NCI-H1694 (cell line): ENCODE measurements at regions not wholly inside any gene's neighbourhood (a gene's known extent, or its start where the extent isn't known, plus 50 kb on each side); places are given as distances from the start of the nearest gene placed in this dataset.

ENCODE experiments used
- DNase-seq: peaks from one replicate; lab custom pipeline; 2025; lab: John Stamatoyannopoulos, UW

DNA sequence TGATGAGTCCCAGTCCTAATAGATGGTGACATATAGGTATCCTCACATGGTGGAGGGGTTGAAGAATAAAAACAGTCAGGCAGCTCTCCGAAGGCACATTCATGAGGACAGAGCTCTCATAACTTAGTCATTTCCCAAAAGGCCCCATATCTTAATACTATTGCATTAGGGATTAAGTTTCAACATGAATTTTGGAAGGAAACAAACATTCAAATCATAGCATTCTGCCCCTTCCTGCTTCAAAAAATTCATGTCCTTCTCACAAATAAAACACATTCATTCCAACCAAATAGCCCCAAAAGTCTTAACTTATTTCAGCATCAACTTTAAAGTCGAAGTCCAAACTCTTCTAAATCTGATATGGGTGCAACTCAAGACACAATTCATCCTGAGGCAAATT lies 277.2 kb upstream of the NR4A3 start:
- DNase-seq, result no peak

DNA sequence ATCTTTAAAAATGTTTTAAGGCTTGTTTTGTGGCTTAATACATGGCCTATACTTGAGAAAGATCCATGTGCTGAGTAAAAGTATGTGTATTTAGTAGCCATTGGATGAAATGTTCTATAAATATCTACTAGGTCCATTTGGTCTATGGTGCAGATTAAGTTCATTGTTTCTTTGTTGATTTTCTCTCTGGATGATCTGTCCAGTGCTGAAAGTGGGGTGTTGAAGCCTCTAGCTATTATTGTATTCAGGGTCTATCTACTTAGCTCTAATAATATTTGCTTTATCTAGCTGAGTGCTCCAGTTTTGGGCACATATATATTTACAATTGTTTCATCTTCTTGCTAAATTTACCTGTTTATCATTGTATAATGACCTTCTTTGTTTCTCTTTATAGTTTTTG lies 272.2 kb upstream of the NR4A3 start:
- DNase-seq, result no peak

DNA sequence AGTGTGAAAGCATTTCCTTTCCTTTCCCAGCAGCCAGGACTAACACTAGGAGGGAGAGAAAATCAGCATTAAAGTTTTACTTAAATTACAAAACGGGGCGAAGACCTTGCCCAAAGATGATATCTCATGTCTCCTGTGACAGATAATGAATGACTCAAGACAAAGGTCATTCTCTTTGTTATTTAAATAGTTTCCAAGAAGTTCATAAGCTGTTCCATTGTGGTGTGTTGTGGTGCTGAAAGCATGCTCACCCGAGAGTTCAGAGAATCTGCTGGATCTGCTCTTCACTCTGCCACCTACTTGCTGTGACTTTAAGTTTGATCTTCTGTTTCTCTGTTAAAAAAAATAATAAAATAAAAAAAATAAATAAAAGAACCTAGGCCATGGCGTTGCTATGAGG lies 265.9 kb upstream of the NR4A3 start:
- no peak for DNase-seq

DNA sequence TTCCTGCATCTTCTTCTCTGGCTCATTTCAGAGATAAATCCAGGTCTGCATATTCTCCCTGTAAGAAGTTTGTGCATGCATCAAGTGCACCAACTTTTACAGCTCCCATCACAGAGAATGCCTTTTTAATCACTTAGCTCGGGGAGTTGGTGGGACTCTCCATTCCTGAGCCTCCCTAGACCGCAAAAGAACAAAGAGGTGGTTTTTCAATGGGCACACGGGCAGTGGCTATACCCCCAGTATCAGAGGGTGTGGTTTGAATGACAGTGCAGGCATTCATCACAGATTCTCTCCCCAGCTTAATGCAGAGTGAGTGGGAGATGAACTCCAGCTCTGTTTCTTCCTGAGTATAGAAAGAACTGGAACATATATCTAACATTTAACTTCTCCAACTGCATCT lies 264.7 kb upstream of the NR4A3 start:
- no peak for DNase-seq

DNA sequence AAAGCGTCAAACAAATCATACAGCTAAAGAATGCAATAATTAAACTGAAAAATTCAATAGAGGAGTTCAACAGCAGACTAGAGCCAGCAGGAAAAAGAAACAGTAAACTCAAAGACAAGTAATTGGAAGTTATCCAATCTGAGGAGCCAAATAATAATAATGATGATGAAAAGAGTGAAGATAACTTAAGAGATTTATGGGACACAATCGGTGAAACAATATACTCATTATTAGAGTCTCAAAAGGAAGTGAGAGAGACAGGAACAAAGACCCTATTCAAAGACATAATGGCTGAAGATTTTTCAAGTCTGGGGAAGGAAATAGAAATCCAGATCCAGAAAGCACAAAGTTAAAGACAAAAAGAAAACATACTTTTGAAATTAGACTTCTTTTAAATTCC lies 263.9 kb upstream of the NR4A3 start:
- no peak for DNase-seq

DNA sequence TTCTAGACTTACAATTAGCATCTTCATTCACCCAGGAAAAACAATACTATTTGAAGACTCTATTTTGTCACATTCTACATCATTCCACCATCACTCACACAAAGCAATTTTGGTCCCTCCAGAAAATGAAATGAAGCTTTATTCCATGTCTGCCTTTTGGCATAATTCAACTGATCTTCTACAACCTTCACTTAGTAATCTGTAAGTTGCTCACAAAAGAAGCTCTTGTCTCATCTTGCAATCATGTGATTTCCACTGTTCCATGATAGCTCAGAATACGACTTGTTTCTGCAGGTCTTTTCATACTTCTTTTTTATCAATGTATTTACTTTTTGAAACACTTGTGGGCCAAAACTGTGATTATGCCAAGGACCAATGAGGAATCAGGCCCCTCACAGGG lies 261.9 kb upstream of the NR4A3 start:
- DNase-seq, result no peak

DNA sequence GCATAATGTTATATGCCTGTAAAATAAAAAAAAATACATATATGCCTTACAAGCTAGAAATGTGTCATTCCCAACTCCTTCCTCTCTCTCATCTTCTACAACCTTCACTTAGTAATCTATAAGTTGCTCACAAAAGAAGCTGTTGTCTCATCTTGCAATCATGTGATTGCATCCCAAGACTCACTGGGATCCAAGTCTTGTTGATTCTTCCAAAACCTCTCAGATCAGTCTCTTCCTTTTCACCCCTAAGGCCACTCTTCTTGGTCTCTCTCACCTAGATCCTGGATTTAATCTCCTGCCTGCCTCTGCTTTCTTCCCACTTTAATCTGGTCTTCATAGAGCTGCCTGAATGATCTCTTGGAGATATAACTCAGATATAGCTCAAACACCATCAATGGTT lies 261.1 kb upstream of the NR4A3 start:
- no peak for DNase-seq

DNA sequence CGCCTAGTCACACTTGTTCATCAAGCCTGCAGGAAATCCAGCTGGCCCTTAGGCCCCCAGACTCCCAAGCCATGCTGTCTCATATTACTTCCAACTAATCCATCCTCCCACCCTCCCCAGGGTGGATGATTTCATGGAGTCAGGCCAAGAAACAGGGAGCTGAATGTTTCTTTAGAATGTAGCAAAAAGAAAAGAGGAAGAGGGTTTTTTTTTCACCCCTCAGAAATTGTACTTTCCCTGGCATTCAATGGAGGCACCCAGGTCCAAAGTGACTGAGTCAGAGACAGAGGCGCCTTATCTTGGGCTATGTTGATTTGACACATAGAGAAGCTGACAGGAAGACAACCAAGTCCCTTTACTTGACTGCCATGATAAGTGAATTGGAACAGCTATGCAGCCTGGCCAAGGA lies 260.2 kb upstream of the NR4A3 start:
- no peak for DNase-seq

DNA sequence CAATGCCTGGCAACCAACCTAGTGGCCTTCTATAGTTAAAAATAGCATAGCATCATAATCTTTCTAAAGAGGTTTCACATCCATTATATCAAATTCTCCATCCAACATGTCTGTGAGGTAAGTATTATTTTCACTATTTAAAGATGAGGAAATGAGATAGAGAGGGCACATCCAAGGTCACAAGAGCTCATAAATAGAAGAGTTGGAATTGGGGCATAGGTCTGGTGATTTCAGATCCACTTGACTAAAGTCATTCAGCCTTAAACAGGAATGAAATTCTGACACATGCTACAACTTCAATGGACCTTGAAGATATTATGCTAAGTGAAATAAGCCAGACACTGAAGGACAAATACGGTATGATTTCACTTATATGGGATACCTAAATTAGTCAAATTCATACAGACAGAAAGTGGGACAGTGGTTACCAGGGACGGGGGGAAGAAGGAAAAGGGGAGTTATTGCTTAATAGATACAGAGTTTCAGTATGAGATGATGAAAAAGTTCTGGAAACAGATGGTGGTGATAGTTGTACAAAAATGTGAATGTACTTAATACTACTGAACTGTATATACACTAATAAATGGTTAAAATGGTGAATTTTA lies 259.6 kb upstream of the NR4A3 start:
- DNase-seq, result no peak

DNA sequence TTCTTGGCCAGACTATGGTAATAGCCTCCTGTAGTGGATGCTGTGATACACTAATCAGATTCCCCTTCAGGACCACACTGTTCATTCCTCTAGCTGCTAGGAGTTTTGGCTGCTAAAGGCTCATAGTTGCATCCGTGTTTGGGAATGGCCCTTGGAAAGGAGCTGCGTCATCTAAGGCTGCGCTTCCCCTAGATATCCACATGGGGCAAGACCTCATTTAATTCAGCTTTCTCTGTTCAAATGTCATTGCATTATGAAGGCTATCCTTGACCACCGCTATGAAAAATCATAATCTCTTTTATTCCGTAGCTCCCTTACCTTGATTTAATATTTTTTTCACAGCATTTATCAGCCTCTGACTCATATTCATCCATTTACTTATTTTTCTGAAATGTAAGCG lies 258.3 kb upstream of the NR4A3 start:
- no peak for DNase-seq

DNA sequence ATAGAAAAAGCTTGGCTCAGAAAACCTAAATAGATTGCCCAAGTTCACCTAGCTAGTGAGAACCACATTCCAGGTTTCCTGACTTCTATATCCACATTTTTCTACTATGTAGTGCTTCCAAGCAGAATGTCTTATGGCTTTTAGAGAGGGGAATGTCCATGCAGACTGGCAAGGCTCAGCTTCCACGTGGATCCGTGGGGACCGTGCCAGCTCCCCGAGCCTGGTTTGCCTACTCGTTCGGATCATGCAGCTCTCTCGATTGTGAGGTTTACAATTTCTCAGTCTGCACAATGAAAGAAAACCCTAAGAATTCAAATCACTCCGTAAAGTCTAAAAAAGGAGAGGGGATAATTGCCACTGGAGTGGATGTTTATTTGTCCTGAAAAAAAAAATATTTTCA lies 256.5 kb upstream of the NR4A3 start:
- no peak for DNase-seq

DNA sequence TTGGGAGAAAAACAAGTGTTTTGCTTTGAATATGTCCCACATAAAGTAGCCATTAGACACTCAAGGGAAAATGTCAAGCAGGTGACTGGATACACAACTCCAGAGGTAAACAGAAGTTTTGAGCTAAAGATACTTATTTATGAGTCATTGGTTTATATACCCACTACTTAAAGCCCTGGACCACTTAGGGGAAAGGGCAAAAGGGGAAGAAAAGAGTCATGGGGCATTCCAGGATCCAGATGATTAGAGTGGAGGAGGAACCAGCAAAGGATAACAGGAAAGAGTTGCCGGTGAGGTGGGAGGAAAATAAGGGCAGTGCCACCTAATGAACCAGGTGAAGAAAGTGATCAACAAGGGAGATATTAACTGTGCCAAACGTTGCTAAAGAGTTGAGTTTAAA lies 254.2 kb upstream of the NR4A3 start:
- DNase-seq, result no peak

DNA sequence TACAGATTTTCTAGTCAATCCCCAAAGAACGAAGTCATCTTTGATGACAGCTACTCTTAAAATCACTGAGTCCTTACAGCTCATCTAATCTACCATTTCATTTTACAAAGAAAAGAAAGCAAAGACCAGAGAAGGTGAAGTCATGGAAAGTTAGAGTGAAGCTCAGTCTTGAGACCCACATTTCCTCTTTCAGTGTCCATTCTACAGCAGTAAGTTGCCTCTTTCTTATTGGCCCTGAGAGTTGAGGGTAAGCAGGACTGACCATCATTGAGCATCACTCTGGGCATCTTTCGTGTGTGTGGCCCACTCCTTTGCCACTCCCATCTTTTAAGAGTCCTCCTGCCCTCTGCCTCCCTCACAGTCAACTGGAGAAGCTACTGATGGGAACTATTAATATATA lies 251.8 kb upstream of the NR4A3 start:
- no peak for DNase-seq

DNA sequence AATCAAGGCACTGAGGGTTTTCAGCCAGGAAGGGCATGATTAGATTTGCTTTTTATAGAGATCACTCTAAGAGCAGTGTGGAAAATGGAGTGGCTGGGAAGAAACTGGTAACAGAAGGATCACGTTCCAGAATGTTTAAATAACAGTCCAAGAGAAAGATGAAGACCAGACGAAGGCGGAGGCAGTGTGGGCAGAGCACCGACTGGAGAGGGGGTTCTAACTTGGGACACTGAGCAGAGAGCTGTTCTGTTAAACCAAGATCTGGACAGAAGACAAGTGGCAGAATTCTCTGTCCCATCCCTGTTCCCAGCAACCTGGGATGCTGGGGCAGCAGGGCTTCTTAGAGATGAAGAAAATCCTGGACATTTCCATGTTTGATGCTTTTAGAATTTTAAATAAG lies 249.1 kb upstream of the NR4A3 start:
- DNase-seq, result no peak

DNA sequence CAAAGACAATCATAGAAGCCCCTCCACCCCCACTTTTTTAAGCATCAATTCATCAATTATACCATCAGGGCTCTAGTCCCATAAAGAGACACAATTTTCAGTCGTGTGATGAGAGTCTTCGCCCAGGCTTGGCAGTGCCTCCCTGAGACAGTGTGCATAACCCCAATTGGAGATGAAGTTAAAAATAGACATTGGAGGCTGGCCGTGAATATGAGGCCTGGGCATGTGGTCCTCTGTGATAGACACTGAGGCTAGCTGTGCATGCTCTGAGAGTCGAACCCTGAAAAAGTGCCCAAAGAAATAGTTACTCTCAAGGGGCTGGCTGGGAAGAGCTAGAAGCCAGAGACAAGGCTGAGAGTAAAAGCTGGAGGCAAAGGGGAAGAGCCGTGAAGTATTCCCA lies 248.6 kb upstream of the NR4A3 start:
- DNase-seq, result no peak

DNA sequence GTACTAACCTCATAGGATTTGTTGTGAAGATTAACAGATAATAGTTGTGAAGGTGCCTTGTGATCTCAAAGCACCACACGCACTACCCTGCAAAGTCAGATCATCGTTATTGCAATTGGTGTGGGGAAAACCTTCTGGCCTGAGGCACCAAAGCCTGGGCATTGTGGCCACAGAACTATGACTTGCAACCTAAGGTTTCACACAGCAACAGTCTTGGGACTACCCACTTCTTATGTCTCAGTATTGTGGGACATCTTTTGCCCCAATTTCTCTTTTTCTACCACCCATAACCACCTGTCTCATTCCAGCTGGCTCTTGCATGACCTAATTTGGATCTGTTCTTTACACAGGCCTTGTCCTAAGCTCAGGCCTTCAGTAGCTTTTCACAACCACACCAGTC lies 247.8 kb upstream of the NR4A3 start:
- DNase-seq, result no peak

DNA sequence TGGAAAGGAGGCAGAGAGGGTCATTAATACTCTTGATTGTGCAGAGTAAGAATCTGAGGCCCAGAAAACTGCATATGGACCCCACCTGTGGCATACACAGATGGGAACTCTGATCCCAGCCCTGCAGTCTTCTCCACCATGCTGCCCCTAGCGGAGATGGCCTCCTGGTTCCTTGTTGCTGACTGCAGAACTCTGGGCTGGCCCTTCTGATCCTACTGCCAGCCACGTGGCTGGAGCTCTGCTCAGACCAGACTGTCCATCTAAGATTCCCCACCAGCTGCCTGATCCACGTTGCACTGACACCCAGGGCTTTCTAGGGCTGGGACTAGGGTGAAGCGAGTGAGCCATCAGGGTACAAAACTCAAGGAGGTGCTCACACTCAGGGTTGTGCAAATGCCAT lies 245.7 kb upstream of the NR4A3 start:
- no peak for DNase-seq

DNA sequence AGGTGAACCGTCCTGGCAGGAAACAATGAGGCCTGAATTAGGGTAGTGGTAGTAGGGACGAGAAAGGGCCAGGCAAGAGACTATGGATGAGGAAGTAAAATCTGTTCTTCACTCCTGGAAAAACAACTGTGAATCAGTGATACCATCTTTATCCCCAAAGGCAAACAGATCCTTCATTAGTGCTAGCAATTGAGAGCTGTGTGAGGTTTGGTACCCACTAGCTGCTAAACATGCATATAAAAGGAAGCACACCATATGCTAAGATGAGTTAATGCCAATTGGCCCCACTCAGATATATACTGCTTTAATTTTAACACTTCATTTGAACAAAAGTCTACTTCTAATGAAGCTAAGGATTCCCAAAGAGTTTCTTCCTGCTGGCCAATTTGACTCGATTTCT lies 244.8 kb upstream of the NR4A3 start:
- no peak for DNase-seq

DNA sequence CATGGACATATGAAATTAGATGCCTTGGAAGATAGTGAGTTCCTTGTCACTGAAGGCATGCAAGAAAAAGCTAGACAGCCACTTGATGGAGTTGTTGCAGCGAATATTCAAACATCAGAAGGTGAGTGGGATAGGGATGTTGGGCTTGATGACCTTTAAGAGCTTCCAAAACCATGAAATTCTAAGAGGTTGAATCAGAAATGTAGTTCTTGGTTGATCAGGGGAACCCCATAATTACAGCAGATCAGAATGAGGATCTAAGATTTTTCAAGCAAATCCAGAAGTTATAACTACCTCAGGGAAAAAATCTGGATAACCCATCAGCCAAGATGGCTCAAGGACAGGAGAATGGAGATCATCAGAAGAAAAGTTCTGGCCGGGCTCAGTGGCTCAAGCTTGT lies 244.3 kb upstream of the NR4A3 start:
- no peak for DNase-seq

DNA sequence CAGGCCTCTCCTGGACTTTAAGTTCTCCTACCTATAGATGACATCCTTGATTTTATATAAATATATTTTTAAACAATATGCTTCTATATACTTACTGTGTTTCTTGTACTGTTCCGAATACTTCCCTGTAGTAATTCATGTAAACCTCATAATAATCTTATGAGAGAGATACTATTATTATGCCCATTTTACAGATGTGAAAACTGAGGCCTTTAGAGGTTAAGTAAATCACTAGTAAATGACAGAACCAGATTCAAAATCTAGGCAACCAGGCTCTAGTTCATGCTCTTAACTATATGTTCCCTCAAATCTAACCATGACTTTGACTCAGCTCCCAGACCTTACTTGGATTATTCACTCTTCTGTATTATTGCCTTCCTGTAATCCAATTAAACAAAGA lies 243.0 kb upstream of the NR4A3 start:
- DNase-seq, result no peak

DNA sequence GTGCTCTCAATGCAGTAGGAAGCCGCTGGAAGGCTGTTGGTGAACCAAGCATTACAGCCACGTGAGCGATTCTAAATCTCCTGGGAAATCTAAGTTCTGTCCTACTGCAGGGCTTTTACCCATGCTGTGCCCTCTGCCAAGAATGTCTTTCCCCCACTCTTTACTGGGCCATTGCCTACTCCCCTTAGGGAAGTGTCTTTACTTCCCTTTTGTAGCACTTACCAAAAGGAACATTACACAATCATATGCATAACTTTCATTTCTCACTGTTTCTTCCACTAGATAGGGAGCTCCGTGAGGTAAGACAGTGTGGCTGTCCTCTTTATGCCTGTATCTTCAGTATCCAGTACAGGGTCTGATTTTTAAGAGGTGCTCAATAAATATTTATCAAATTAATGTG lies 241.7 kb upstream of the NR4A3 start:
- no peak for DNase-seq

DNA sequence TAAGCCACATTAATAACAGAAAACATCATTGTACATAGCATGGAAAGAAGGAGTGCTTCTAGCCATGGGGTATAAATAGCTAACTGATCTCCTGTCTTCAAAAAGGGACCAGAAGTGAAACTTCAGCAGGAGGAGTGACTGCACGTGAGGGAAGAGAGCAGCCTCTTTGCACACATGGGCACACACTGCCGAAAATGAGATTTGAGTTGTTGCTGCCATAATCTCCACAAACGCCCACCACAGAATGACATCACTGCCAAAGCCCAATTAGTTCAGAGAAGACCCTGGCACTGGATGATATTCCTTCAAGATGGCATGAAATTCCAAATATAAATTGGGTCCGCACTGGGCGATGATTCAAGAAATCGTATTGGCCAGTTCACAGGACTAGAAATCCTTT lies 238.9 kb upstream of the NR4A3 start:
- DNase-seq, result no peak

DNA sequence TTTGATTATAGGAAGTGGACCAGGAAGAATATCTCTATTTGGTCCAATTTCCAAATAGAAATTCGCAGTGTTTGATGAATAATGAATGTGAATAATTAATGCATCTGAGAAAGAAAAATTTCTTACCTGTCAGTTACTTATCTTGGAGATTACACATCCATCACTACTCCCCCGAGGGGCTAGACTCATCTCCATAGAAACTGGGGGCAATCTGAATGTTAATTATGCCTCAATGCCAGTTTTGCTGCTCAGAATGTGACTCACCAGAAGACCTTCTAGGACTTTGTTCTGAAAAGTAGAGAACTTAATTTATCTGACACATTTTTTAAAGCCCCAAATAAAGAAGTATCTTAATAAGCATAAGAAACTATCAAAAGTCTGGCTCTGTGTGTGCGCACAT lies 233.4 kb upstream of the NR4A3 start:
- DNase-seq, result no peak

DNA sequence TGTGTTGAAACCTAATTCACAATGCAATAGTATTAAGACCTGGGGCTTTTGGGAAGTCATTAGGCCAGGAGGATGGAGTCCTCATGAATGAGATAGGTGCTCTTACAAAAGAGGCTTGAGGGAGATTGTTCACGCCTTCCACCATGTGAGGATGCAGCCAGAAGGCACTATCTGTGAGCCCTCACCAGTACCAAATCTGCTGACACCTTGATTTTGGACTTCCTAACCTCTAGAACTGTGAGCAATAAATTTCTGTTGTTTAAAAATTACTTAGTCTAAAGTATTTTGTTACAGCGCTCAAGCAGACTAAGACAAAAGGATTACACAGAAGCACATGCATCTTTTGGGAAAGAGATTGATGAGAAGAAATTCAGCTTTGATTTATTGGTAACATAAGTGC lies 232.9 kb upstream of the NR4A3 start:
- no peak for DNase-seq

DNA sequence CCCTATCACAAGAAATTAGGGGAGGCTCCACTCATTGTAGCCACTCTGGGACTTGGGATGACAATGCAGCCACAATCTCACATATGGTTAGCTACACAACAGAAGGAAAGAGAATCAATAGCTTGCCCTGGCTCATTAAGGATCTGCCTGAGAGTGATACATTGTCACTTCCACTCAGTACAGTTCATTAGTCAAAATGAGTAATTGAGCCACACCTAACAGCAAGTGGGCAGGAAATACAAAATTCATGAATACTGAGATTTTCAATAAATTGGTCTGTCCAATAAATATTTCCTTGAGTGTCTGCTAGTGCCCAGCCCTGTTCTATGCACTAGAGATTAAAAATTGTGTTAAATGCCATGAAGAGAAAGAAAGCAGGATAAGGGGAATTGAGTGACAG lies 231.3 kb upstream of the NR4A3 start:
- DNase-seq, result no peak
